GM23338 (cell line): ENCODE measurements at regions not wholly inside any gene's neighbourhood (a gene's known extent, or its start where the extent isn't known, plus 50 kb on each side); places are given as distances from the start of the nearest gene placed in this dataset.

Experiments
- ATAC-seq: fragments of 200-7000 bp; cut with Tn5 transposase; 3 replicates; pipeline ENCODE4 v1.9.1; 2020
- DNase-seq: peaks from one replicate; pipeline ENCODE4 v3.0.0-alpha.2; 2015; ENCODE audit warnings: low spot score
- H2AFZ ChIP-seq: fragments of 200-600 bp; sonication (generic); 2 replicates; pipeline ENCODE4 v1.8.0; 2016; ENCODE audit warnings: antibody characterized with exemption, mild to moderate bottlenecking, moderate library complexity
- H3F3A ChIP-seq: fragments of 200-600 bp; sonication (generic); replicated peaks from 2 replicates; pipeline ENCODE4 v1.8.0; 2017; ENCODE audit warnings: antibody characterized with exemption, mixed run types, low read depth
- H3K27ac ChIP-seq: fragments of 200-600 bp; sonication (generic); 2 replicates; pipeline ENCODE4 v1.6.1; 2016; ENCODE audit warnings: low read depth
- H3K27me3 ChIP-seq: fragments of 200-600 bp; sonication (generic); 2 replicates; pipeline ENCODE4 v1.8.0; 2016; ENCODE audit warnings: mild to moderate bottlenecking, mixed run types, moderate library complexity; ENCODE audit not compliant: insufficient read depth
- H3K36me3 ChIP-seq: fragments of 200-600 bp; sonication (generic); 2 replicates; pipeline ENCODE4 v1.8.0; 2016; ENCODE audit warnings: mild to moderate bottlenecking; ENCODE audit not compliant: insufficient read depth
- H3K4me1 ChIP-seq: fragments of 200-600 bp; sonication (generic); 2 replicates; pipeline ENCODE4 v1.8.0; 2016; ENCODE audit warnings: mild to moderate bottlenecking, moderate library complexity; ENCODE audit not compliant: insufficient read depth
- H3K4me2 ChIP-seq: fragments of 200-600 bp; sonication (generic); 2 replicates; pipeline ENCODE4 v1.7.1; 2017; ENCODE audit warnings: mixed run types
- H3K4me3 ChIP-seq: fragments of 200-600 bp; sonication (generic); 2 replicates; pipeline ENCODE4 v1.6.1; 2016; ENCODE audit warnings: mixed run types
- H3K79me2 ChIP-seq: fragments of 200-600 bp; sonication (generic); replicated peaks from 2 replicates; pipeline ENCODE4 v1.8.0; 2017; ENCODE audit warnings: mild to moderate bottlenecking; ENCODE audit not compliant: insufficient read depth
- H3K9me2 ChIP-seq: fragments of 200-600 bp; sonication (generic); 2 replicates; pipeline ENCODE4 v1.8.0; 2017; ENCODE audit not compliant: insufficient read depth
- H4K20me1 ChIP-seq: fragments of 200-600 bp; sonication (generic); replicated peaks from 2 replicates; pipeline ENCODE4 v1.8.0; 2017; ENCODE audit warnings: mild to moderate bottlenecking; ENCODE audit not compliant: insufficient read depth
- H3K27ac Mint-ChIP-seq: 2 replicates; pipeline ENCODE4 v1.8.0; 2020; ENCODE audit warnings: inconsistent platforms, mild to moderate bottlenecking, moderate library complexity, mixed read lengths
- H3K27me3 Mint-ChIP-seq: 3 replicates; pipeline ENCODE4 v1.8.0; 2022; ENCODE audit warnings: low read depth, mild to moderate bottlenecking, moderate library complexity, mixed read lengths, inconsistent platforms; ENCODE audit not compliant: insufficient read depth, poor library complexity
- H3K36me3 Mint-ChIP-seq: 3 replicates; pipeline ENCODE4 v1.8.0; 2021; ENCODE audit warnings: low read depth, mild to moderate bottlenecking, inconsistent platforms, moderate library complexity, mixed read lengths
- H3K4me1 Mint-ChIP-seq: 3 replicates; pipeline ENCODE4 v1.8.0; 2020; ENCODE audit warnings: mild to moderate bottlenecking, inconsistent platforms, mixed read lengths
- H3K4me3 Mint-ChIP-seq: 3 replicates; pipeline ENCODE4 v1.8.0; 2021; ENCODE audit warnings: moderate library complexity, mild to moderate bottlenecking, inconsistent platforms, mixed read lengths
- H3K9me3 Mint-ChIP-seq: 3 replicates; pipeline ENCODE4 v1.8.0; 2020; ENCODE audit warnings: moderate library complexity, mild to moderate bottlenecking, inconsistent platforms, mixed read lengths
- CREB1 ChIP-seq: fragments of 250-450 bp; sonication (Bioruptor Pico); IDR thresholded peaks from 2 replicates; pipeline ENCODE4 v1.5.0; 2020; ENCODE audit warnings: low read depth, mild to moderate bottlenecking, moderate library complexity
- EZH2 ChIP-seq: fragments of 200-600 bp; sonication (generic); IDR thresholded peaks from one replicate; pipeline ENCODE4 v1.8.0; 2017; ENCODE audit warnings: antibody characterized with exemption, mild to moderate bottlenecking, low read depth; ENCODE audit not compliant: unreplicated experiment
- NANOG ChIP-seq: IDR thresholded peaks from 2 replicates; pipeline ENCODE4 v1.6.1; 2016; ENCODE audit warnings: antibody characterized with exemption, borderline replicate concordance
- TF ChIP-seq, protein P1 (sequence below): IDR thresholded peaks from one replicate; pipeline ENCODE4 v1.6.1; 2018; ENCODE audit warnings: antibody characterized with exemption; ENCODE audit not compliant: unreplicated experiment
- TF ChIP-seq, protein P2 (sequence below): fragments of 250-450 bp; sonication (Bioruptor Pico); IDR thresholded peaks from 2 replicates; pipeline ENCODE4 v1.5.0; 2020; ENCODE audit warnings: mild to moderate bottlenecking, moderate library complexity

DNA sequence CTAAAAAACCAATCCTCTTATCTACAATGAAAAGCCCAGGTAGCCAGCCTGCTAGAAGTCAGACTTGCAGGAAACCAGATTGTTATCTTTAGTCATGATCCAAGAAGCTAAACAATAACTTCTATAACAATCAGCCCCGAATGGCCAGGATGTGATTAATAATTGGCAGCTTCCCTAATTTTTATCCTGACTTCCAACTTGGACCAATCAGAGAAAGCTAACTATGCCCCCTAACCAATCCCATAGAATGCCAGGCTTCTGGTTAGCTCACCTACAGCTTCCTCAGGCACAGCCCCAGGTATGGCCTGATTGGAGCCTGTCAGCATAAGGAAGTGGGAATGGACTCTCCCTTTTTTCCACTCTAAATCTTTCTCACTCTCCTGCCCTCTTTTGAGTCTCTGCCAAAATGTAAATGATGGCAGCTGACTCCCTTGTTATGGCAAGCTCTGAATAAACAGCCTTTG is 394.9 kb downstream of the DLEU7 start:
- DNase-seq (no peak), ATAC-seq (peak; percentile 34; the same call in 2 of the 3 replicates)
- no peak overlapping the region for H3K4me3 Mint-ChIP-seq
- Histone ChIP-seq H3K27ac (no peak overlapping the region), H4K20me1 (no peaks in the 10 kb centered on the region), H3K9me2 (no peaks in the 10 kb centered on the region), H3K4me3 (no peak overlapping the region), H3K36me3 (no peaks in the 10 kb centered on the region), H3K27me3 (no peaks in the 10 kb centered on the region), H3K79me2 (no peaks in the 10 kb centered on the region), H3K4me2 (peak overlapping the region; percentile 24; the same call in 1 of the 2 replicates), H2AFZ (no peak overlapping the region), H3K4me1 (peaks cover 52% of the 10 kb centered on the region), H3F3A (no peaks in the 10 kb centered on the region)
- 0 out of 3 replicates have a peak, but pooled peaks cover 8% of the 10 kb centered on the region for H3K36me3 Mint-ChIP-seq
- TF ChIP-seq NANOG: no peak
- TF ChIP-seq, protein P1, sequence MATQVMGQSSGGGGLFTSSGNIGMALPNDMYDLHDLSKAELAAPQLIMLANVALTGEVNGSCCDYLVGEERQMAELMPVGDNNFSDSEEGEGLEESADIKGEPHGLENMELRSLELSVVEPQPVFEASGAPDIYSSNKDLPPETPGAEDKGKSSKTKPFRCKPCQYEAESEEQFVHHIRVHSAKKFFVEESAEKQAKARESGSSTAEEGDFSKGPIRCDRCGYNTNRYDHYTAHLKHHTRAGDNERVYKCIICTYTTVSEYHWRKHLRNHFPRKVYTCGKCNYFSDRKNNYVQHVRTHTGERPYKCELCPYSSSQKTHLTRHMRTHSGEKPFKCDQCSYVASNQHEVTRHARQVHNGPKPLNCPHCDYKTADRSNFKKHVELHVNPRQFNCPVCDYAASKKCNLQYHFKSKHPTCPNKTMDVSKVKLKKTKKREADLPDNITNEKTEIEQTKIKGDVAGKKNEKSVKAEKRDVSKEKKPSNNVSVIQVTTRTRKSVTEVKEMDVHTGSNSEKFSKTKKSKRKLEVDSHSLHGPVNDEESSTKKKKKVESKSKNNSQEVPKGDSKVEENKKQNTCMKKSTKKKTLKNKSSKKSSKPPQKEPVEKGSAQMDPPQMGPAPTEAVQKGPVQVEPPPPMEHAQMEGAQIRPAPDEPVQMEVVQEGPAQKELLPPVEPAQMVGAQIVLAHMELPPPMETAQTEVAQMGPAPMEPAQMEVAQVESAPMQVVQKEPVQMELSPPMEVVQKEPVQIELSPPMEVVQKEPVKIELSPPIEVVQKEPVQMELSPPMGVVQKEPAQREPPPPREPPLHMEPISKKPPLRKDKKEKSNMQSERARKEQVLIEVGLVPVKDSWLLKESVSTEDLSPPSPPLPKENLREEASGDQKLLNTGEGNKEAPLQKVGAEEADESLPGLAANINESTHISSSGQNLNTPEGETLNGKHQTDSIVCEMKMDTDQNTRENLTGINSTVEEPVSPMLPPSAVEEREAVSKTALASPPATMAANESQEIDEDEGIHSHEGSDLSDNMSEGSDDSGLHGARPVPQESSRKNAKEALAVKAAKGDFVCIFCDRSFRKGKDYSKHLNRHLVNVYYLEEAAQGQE: no peak
- peaks cover 7% of the 10 kb centered on the region; the same call in 2 of the 3 replicates for H3K9me3 Mint-ChIP-seq
- H3K4me1 Mint-ChIP-seq: peaks cover 55% of the 10 kb centered on the region
- no peak overlapping the region for H3K27ac Mint-ChIP-seq
- H3K27me3 Mint-ChIP-seq: peaks cover 4% of the 10 kb centered on the region

DNA sequence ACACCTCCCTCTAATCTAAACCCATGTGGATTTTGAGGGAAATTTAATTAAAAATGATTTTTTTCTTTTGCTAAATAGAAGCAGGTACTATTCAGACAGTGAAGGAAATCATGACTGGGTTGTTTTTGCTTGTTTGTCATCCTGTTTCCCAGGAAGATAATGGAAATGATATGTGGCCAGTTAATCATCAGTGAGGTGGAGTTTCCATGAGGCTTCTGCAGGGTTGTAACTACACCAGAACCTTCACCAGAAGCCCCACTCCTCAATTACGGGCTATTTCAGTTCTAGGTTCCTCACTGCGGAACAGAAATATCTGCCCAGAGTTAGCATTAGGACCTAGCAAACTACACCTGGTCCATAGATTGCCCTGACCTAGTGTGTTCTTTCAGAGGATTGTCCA is 394.0 kb downstream of the DLEU7 start:
- Histone ChIP-seq H3K4me2 (peak overlapping the region; percentile 24; the same call in 1 of the 2 replicates), H3F3A (no peaks in the 10 kb centered on the region), H3K27ac (no peak overlapping the region), H3K9me2 (no peaks in the 10 kb centered on the region), H3K27me3 (no peaks in the 10 kb centered on the region), H3K36me3 (no peaks in the 10 kb centered on the region), H3K4me3 (no peak overlapping the region), H3K4me1 (peaks cover 50% of the 10 kb centered on the region), H2AFZ (no peak overlapping the region), H3K79me2 (no peaks in the 10 kb centered on the region), H4K20me1 (no peaks in the 10 kb centered on the region)
- Mint-ChIP-seq H3K4me1 (peaks cover 56% of the 10 kb centered on the region), H3K9me3 (peaks cover 7% of the 10 kb centered on the region; the same call in 2 of the 3 replicates), H3K4me3 (no peak overlapping the region), H3K36me3 (0 out of 3 replicates have a peak, but pooled peaks cover 8% of the 10 kb centered on the region), H3K27me3 (peaks cover 2% of the 10 kb centered on the region), H3K27ac (no peak overlapping the region)
- no peak for DNase-seq
- ATAC-seq: no peak
- TF ChIP-seq, protein P2, sequence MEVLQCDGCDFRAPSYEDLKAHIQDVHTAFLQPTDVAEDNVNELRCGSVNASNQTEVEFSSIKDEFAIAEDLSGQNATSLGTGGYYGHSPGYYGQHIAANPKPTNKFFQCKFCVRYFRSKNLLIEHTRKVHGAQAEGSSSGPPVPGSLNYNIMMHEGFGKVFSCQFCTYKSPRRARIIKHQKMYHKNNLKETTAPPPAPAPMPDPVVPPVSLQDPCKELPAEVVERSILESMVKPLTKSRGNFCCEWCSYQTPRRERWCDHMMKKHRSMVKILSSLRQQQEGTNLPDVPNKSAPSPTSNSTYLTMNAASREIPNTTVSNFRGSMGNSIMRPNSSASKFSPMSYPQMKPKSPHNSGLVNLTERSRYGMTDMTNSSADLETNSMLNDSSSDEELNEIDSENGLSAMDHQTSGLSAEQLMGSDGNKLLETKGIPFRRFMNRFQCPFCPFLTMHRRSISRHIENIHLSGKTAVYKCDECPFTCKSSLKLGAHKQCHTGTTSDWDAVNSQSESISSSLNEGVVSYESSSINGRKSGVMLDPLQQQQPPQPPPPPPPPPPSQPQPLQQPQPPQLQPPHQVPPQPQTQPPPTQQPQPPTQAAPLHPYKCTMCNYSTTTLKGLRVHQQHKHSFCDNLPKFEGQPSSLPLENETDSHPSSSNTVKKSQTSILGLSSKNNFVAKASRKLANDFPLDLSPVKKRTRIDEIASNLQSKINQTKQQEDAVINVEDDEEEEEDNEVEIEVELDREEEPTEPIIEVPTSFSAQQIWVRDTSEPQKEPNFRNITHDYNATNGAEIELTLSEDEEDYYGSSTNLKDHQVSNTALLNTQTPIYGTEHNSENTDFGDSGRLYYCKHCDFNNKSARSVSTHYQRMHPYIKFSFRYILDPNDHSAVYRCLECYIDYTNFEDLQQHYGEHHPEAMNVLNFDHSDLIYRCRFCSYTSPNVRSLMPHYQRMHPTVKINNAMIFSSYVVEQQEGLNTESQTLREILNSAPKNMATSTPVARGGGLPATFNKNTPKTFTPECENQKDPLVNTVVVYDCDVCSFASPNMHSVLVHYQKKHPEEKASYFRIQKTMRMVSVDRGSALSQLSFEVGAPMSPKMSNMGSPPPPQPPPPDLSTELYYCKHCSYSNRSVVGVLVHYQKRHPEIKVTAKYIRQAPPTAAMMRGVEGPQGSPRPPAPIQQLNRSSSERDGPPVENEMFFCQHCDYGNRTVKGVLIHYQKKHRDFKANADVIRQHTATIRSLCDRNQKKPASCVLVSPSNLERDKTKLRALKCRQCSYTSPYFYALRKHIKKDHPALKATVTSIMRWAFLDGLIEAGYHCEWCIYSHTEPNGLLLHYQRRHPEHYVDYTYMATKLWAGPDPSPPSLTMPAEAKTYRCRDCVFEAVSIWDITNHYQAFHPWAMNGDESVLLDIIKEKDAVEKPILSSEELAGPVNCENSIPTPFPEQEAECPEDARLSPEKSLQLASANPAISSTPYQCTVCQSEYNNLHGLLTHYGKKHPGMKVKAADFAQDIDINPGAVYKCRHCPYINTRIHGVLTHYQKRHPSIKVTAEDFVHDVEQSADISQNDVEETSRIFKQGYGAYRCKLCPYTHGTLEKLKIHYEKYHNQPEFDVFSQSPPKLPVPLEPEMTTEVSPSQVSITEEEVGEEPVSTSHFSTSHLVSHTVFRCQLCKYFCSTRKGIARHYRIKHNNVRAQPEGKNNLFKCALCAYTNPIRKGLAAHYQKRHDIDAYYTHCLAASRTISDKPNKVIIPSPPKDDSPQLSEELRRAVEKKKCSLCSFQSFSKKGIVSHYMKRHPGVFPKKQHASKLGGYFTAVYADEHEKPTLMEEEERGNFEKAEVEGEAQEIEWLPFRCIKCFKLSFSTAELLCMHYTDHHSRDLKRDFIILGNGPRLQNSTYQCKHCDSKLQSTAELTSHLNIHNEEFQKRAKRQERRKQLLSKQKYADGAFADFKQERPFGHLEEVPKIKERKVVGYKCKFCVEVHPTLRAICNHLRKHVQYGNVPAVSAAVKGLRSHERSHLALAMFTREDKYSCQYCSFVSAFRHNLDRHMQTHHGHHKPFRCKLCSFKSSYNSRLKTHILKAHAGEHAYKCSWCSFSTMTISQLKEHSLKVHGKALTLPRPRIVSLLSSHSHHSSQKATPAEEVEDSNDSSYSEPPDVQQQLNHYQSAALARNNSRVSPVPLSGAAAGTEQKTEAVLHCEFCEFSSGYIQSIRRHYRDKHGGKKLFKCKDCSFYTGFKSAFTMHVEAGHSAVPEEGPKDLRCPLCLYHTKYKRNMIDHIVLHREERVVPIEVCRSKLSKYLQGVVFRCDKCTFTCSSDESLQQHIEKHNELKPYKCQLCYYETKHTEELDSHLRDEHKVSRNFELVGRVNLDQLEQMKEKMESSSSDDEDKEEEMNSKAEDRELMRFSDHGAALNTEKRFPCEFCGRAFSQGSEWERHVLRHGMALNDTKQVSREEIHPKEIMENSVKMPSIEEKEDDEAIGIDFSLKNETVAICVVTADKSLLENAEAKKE (CRISPR knock-in tag): no peak
- TF ChIP-seq CREB1 (no peak), NANOG (no peak), EZH2 (no peak)
- TF ChIP-seq, protein P1: no peak
